IMR-90 (cell line): ENCODE measurements at regions not wholly inside any gene's neighbourhood (a gene's known extent, or its start where the extent isn't known, plus 50 kb on each side); places are given as distances from the start of the nearest gene placed in this dataset.
A peak's percentile ranks its signal among the peaks of the same experiment; 100 is the strongest.

Experiments
- ATAC-seq: fragments of 200-7000 bp; cut with Tn5 transposase; 2 replicates; pipeline ENCODE4 v1.9.1; 2020; ENCODE audit warnings: low read depth, mild to moderate bottlenecking, moderate library complexity
- BruUV-seq: library from RNA; stranded (reverse); fragments of 400-500 nt; replicated peaks from 2 replicates; lab custom pipeline; 2021; lab: Mats Ljungman, UMichigan
- CTCF ChIA-PET: fragments of 300-600 bp; formaldehyde crosslinking; extraction: SDS; loops from one replicate; lab custom pipeline; 2021; ENCODE audit warnings: antibody characterized with exemption; lab: Yijun Ruan, JAX
- POLR2A ChIA-PET: fragments of 300-600 bp; sonication (Branson Sonifier 250); formaldehyde crosslinking; loops from one replicate; lab custom pipeline; 2022; ENCODE audit warnings: antibody characterized with exemption; ENCODE audit not compliant: unreplicated experiment; lab: Charles Lee
- DNase-seq: peaks from one replicate; pipeline ENCODE4 v3.0.0; 2013
- H2AFZ ChIP-seq: replicated peaks from 2 replicates; pipeline ENCODE3; 2013; ENCODE audit warnings: low read length, mild to moderate bottlenecking; ENCODE audit not compliant: poor library complexity
- H2AK5ac ChIP-seq: 2 replicates; pipeline ENCODE4 v1.6.1; 2013; ENCODE audit warnings: low read depth, low read length, inconsistent platforms
- H2AK9ac ChIP-seq: replicated peaks from 2 replicates; pipeline ENCODE3; 2013; ENCODE audit warnings: mild to moderate bottlenecking, low read depth, low read length, moderate library complexity; ENCODE audit not compliant: poor library complexity
- H2BK120ac ChIP-seq: 2 replicates; pipeline ENCODE4 v1.6.1; 2013; ENCODE audit warnings: low read depth, low read length, inconsistent platforms
- H2BK15ac ChIP-seq: 3 replicates; pipeline ENCODE4 v1.6.1; 2013; ENCODE audit warnings: low read depth, low read length, inconsistent platforms
- H2BK20ac ChIP-seq: 2 replicates; pipeline ENCODE4 v1.6.1; 2013; ENCODE audit warnings: low read depth, mild to moderate bottlenecking, inconsistent platforms, low read length, moderate library complexity
- H2BK5ac ChIP-seq: 2 replicates; pipeline ENCODE4 v1.6.1; 2013; ENCODE audit warnings: mild to moderate bottlenecking, low read depth, low read length, inconsistent platforms; ENCODE audit not compliant: poor library complexity, severe bottlenecking
- H3K14ac ChIP-seq: replicated peaks from 2 replicates; pipeline ENCODE4 v1.6.1; 2013; ENCODE audit warnings: low read depth, low read length, inconsistent platforms
- H3K18ac ChIP-seq: 2 replicates; pipeline ENCODE4 v1.6.1; 2013; ENCODE audit warnings: low read depth, low read length, control low read depth
- H3K23ac ChIP-seq: 2 replicates; pipeline ENCODE4 v1.6.1; 2013; ENCODE audit warnings: low read depth, low read length, inconsistent platforms
- H3K27ac ChIP-seq: 2 replicates; pipeline ENCODE4 v1.5.1; 2013; ENCODE audit warnings: mild to moderate bottlenecking, control low read depth, low read length; ENCODE audit not compliant: insufficient read depth
- H3K27me3 ChIP-seq: 2 replicates; pipeline ENCODE4 v1.6.1; 2013; ENCODE audit warnings: low read length; ENCODE audit not compliant: control insufficient read depth, insufficient read depth
- H3K36me3 ChIP-seq: 2 replicates; pipeline ENCODE4 v1.6.1; 2013; ENCODE audit warnings: low read length, mixed read lengths; ENCODE audit not compliant: control insufficient read depth, insufficient read depth
- H3K4ac ChIP-seq: 2 replicates; pipeline ENCODE4 v1.6.1; 2013; ENCODE audit warnings: low read depth, low read length, inconsistent platforms
- H3K4me1 ChIP-seq: 2 replicates; pipeline ENCODE4 v1.6.1; 2013; ENCODE audit warnings: low read length, mixed read lengths; ENCODE audit not compliant: control insufficient read depth, insufficient read depth
- H3K4me2 ChIP-seq: 2 replicates; pipeline ENCODE4 v1.6.1; 2013; ENCODE audit warnings: low read depth, mild to moderate bottlenecking, control low read depth, low read length, moderate library complexity
- H3K4me3 ChIP-seq: 2 replicates; pipeline ENCODE4 v1.5.1; 2013; ENCODE audit warnings: low read depth, mild to moderate bottlenecking, control low read depth, low read length, moderate library complexity; ENCODE audit not compliant: insufficient read depth
- H3K56ac ChIP-seq: 2 replicates; pipeline ENCODE4 v1.6.1; 2013; ENCODE audit warnings: low read length, inconsistent platforms; ENCODE audit not compliant: insufficient read depth; ENCODE audit errors: extremely low read depth
- H3K79me1 ChIP-seq, 2 experiments: 2 replicates each; pipeline ENCODE4 v1.6.1; 2013; ENCODE audit warnings: low read length in 2 of 2, inconsistent platforms in 1 of 2, low read depth in 1 of 2
- H3K9ac ChIP-seq: 2 replicates; pipeline ENCODE4 v1.6.1; 2013; ENCODE audit warnings: low read depth, low read length, control low read depth
- H3K9me1 ChIP-seq: 2 replicates; pipeline ENCODE4 v1.6.1; 2013; ENCODE audit warnings: low read length, inconsistent platforms; ENCODE audit not compliant: insufficient read depth
- H3K9me3 ChIP-seq: 2 replicates; pipeline ENCODE4 v1.6.1; 2013; ENCODE audit warnings: low read length; ENCODE audit not compliant: control insufficient read depth, insufficient read depth
- H4K20me1 ChIP-seq: 2 replicates; pipeline ENCODE4 v1.6.1; 2013; ENCODE audit warnings: low read length, inconsistent platforms; ENCODE audit not compliant: insufficient read depth
- H4K5ac ChIP-seq: 2 replicates; pipeline ENCODE4 v1.6.1; 2013; ENCODE audit warnings: mild to moderate bottlenecking, low read depth, low read length, control low read depth
- H4K8ac ChIP-seq, 2 experiments: 2 replicates each; pipeline ENCODE4 v1.6.1; 2013; ENCODE audit warnings: low read depth in 2 of 2, low read length in 2 of 2, control low read depth in 1 of 2, inconsistent platforms in 1 of 2
- H4K91ac ChIP-seq: 2 replicates; pipeline ENCODE4 v1.6.1; 2013; ENCODE audit warnings: low read depth, low read length, inconsistent platforms; ENCODE audit not compliant: insufficient read depth
- BHLHE40 ChIP-seq: fragments of 150-350 bp; IDR thresholded peaks from 2 replicates; pipeline ENCODE4 v1.6.1; 2016; ENCODE audit warnings: mild to moderate bottlenecking, low read depth, low read length
- CHD1 ChIP-seq: IDR thresholded peaks from 2 replicates; pipeline ENCODE4 v1.6.1; 2012; ENCODE audit warnings: low read depth, low read length, improper control_type of control experiment
- FOS ChIP-seq: fragments of 150-350 bp; IDR thresholded peaks from 2 replicates; pipeline ENCODE4 v1.6.1; 2016; ENCODE audit warnings: low read depth, low read length
- MAFK ChIP-seq: IDR thresholded peaks from 2 replicates; pipeline ENCODE4 v1.6.1; 2012; ENCODE audit warnings: low read depth, low read length, improper control_type of control experiment
- MAZ ChIP-seq: IDR thresholded peaks from 2 replicates; pipeline ENCODE4 v1.6.1; 2012; ENCODE audit warnings: low read depth, mild to moderate bottlenecking, low read length, improper control_type of control experiment, moderate library complexity, borderline replicate concordance
- MXI1 ChIP-seq: IDR thresholded peaks from 2 replicates; pipeline ENCODE4 v1.6.1; 2012; ENCODE audit warnings: low read depth, mild to moderate bottlenecking, low read length, moderate library complexity, borderline replicate concordance
- NFE2L2 ChIP-seq: fragments of 150-350 bp; IDR thresholded peaks from 2 replicates; pipeline ENCODE4 v1.6.1; 2016; ENCODE audit warnings: low read depth, mild to moderate bottlenecking, low read length
- RAD21 ChIP-seq: IDR thresholded peaks from 2 replicates; pipeline ENCODE4 v1.6.1; 2012; ENCODE audit warnings: low read length, improper control_type of control experiment
- RCOR1 ChIP-seq: IDR thresholded peaks from 2 replicates; pipeline ENCODE4 v1.6.1; 2012; ENCODE audit warnings: mild to moderate bottlenecking, low read length, improper control_type of control experiment; ENCODE audit not compliant: insufficient replicate concordance
- SMC3 ChIP-seq: fragments of 150-350 bp; IDR thresholded peaks from 2 replicates; pipeline ENCODE4 v1.6.1; 2016; ENCODE audit warnings: low read depth, mild to moderate bottlenecking, antibody characterized with exemption, low read length, moderate library complexity
- WGBS, 2 experiments: methylation state at CpG; one replicate each; pipeline versions ENCODE4 v1.1.5 to v1.1.7; 2013; ENCODE audit warnings: missing lambda C conversion rate in 2 of 2; ENCODE audit not compliant: insufficient read length in 1 of 2; ENCODE audit errors: extremely low coverage in 2 of 2; 5-methylcytosine and 5-hydroxymethylcytosine counted together
- dilution Hi-C: fragments of 300-500 bp; cut with HindIII; formaldehyde crosslinking; loops from one replicate; pipeline ENCODE4 v1.14.3; 2018; ENCODE audit warnings: low sequenced_read_pairs; ENCODE audit not compliant: unreplicated experiment
- in situ Hi-C: fragments of 300-500 bp; cut with MboI; formaldehyde crosslinking; loops from 3 replicates; pipeline ENCODE4 v1.14.3; 2019; ENCODE audit warnings: low sequenced_read_pairs, inconsistent platforms, mixed read lengths
- intact Hi-C: fragments of 100-400 bp; cut with micrococcal nuclease; formaldehyde crosslinking; loops from 2 replicates; pipeline ENCODE4 v1.10.0; 2022
- TF ChIP-seq, protein P1 (sequence below): fragments of 150-350 bp; IDR thresholded peaks from 2 replicates; pipeline ENCODE4 v1.6.1; 2016; ENCODE audit warnings: low read depth, mild to moderate bottlenecking, low read length, moderate library complexity, borderline replicate concordance
- TF ChIP-seq, protein P2 (sequence below): fragments of 150-350 bp; IDR thresholded peaks from 2 replicates; pipeline ENCODE4 v1.6.1; 2017; ENCODE audit warnings: mild to moderate bottlenecking, antibody characterized with exemption, low read length, low read depth

DNA sequence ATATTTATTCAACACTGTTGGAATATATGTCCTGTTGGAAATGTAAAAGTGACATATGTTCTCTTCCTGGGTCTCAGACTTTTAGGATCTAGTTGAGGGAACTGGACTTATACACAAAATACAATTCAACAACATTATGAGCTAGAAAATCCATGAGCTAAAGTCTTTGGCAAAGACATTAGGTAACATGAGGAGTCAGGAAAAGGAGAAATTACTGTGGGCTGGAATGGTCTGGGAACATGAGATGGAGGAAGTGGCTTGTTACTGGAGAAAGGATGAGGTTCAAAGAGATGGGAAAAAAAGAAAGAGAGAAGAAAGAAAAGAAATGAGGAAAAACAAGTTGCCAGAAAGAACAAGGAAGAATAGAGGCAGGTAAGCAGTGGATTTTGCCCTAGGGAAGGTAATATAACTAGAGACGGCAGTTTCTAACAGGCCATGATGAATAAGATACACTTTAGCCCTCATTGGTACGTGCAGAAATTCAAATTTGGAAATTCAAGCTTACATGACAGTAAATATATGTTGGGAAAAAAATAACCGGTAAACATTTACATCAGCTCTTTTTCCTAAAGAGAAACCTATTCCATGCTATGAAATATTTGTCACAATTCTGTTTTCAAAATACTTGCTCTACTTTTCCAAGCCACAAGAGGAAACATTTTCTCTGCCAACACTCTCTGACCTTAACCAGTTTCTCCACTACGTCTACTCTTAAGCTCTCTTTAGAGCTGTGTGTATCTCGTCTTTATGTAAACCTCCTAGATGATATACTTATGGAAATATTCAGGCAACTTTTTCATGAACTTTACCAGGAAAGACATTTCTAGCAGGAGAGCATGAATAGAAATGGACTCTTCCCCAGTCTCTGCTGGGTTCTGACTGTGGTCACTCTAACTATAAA lies 268.8 kb upstream of the BTG1 start:
- Histone ChIP-seq H2AFZ (no peak overlapping the region), H4K91ac (no peak overlapping the region), H2AK9ac (no peak overlapping the region), H3K56ac (no peak overlapping the region), H3K36me3 (no peaks in the 10 kb centered on the region), H3K79me1 (no peaks in the 10 kb centered on the region), H3K4ac (no peak overlapping the region), H3K9me3 (no peaks in the 10 kb centered on the region), H4K8ac (no peak overlapping the region), H2AK5ac (no peak overlapping the region), H3K4me2 (no peak overlapping the region; the same call in 1 of the 2 replicates), H3K23ac (no peak overlapping the region), H4K5ac (no peak overlapping the region), H3K4me3 (no peak overlapping the region), H3K14ac (no peak overlapping the region), H3K18ac (no peak overlapping the region), H3K9me1 (no peaks in the 10 kb centered on the region), H2BK15ac (no peak overlapping the region), H2BK120ac (no peak overlapping the region), H3K27ac (no peak overlapping the region), H3K9ac (no peak overlapping the region), H4K20me1 (no peaks in the 10 kb centered on the region), H2BK5ac (no peak overlapping the region), H2BK20ac (no peak overlapping the region), H3K27me3 (no peaks in the 10 kb centered on the region), H3K4me1 (no peaks in the 10 kb centered on the region)
- DNase-seq, result peak; percentile 51
- TF ChIP-seq BHLHE40 (no peak), NFE2L2 (no peak), MAZ (no peak), SMC3 (no peak), RAD21 (no peak), MXI1 (no peak), RCOR1 (no peak), MAFK (no peak), FOS (no peak), CHD1 (no peak)
- TF ChIP-seq, protein P1, sequence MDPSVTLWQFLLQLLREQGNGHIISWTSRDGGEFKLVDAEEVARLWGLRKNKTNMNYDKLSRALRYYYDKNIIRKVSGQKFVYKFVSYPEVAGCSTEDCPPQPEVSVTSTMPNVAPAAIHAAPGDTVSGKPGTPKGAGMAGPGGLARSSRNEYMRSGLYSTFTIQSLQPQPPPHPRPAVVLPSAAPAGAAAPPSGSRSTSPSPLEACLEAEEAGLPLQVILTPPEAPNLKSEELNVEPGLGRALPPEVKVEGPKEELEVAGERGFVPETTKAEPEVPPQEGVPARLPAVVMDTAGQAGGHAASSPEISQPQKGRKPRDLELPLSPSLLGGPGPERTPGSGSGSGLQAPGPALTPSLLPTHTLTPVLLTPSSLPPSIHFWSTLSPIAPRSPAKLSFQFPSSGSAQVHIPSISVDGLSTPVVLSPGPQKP, result no peak
- TF ChIP-seq, protein P2, sequence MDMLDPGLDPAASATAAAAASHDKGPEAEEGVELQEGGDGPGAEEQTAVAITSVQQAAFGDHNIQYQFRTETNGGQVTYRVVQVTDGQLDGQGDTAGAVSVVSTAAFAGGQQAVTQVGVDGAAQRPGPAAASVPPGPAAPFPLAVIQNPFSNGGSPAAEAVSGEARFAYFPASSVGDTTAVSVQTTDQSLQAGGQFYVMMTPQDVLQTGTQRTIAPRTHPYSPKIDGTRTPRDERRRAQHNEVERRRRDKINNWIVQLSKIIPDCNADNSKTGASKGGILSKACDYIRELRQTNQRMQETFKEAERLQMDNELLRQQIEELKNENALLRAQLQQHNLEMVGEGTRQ, result no peak
- in situ Hi-C loops, result no loop called here
- WGBS, 2 experiments, result no CpG with 5 or more reads among the region's 5 CpGs
- no TSS peak for BruUV-seq
- ChIA-PET CTCF (interaction anchor here (0.7 kb wide), 1 partner anchor 101 kb away, joined by 3 read pairs; no protein-coding TSS in a partner anchor), POLR2A (interaction anchor here (0.5 kb wide), 1 partner anchor 12 kb away, joined by 7 read pairs; no protein-coding TSS in a partner anchor)
- dilution Hi-C loops, result no loop called here
- intact Hi-C loops, result no loop called here
- ATAC-seq, result peak; percentile 65
